ENCODE measurements at regions not wholly inside any gene's neighbourhood (a gene's known extent, or its start where the extent isn't known, plus 50 kb on each side); places are given as distances from the start of the nearest gene placed in this dataset.

DNA sequence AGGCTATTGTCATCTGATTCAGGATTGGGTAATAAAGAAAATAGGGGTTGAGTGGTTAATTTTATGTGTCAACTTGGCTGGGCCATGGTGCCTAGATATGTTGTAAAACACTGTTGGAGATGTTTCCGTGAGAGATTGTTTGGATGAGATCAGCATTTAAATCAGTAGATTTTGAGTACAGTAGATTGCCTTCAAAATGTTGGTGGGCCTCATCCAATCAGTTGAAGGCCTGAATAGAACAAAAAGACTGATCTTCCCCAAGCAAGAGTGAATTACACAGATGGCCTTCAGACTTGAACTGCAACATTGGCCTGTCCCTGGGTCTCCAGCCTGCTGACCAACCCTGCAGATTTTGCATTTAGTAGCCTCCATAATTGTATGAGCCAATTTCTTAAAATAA is 401.3 kb upstream of the KIF2A start:
- DNase-seq (ENCODE audit: low read depth in 2 of 2) = no peak

DNA sequence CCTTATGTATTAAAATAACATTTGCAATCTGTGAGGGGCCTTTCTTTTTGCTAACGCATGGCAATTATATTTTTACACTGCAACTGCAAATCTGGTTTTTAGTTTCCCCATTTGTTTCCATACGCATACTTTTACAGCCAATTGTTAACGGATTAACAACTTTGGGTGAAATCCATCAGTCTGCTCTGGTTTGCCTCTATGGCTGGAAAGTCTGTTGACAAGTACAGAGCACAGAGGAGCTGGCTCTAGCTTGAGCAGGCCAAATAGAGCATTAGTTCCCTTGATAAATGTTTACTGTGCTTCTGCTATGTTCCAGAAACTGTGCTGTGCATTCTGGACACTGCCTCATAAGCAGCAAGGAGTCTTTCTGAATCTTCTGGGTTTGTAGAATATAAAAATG is 400.4 kb upstream of the KIF2A start:
- no peak for DNase-seq (ENCODE audit: low read depth in 2 of 2)

DNA sequence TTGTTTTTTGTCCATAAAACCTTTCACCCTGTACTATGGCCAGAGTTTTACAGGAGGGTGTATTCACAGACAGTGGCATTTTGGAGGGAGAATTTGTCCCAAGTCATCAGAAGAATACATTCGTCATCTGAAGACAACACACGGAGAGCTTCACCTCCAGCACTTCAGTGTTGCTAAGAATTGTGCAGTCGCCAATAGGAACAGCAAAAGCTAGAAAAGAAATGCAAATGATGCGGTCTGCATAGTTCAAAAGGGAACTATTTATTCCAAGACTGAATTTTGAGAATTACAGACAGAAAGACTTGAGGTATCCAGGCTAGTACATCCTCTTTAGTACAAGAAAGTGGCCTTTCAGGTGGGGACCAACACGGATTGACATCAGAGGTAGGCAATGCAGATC is 399.2 kb upstream of the KIF2A start:
- DNase-seq (ENCODE audit: low read depth in 2 of 2) = no peak

DNA sequence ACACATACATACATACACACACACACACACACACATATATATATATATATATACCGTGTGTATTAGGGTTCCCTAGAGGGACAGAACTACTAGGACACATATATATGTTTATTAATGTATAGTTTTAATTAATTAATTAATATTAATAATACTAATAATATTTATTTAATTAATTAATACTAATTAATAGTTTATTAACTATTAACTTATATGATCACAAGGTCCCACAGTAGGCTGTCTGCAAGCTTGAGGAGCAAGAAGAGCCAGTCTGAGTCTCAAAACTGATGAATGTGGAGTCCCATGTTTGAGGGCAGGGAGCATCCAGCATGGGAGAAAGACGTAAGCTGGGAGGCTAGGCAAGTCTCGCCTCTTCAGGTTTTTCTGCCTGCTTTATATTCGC is 398.0 kb upstream of the KIF2A start:
- no peak for DNase-seq (ENCODE audit: low read depth in 2 of 2)

DNA sequence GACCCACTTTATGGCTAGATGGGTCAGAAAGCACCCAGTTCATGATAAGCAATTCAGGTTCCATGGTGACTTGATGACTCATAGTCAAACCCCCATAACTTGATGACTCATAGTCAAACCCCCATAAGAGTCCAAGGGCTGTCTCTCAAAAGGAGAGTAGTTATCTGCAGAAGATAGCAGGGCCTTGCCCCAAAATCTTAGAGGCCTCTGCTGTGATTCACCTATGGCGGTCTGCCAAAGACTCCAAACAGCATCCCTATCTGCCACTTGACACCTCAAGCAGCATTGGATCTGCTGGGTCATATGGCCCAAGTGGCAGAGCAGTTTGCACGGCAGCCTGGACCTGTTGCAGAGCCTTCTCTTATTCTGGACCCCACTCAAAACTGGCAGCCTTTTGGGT is 395.2 kb upstream of the KIF2A start:
- no peak for DNase-seq (ENCODE audit: low read depth in 2 of 2)

DNA sequence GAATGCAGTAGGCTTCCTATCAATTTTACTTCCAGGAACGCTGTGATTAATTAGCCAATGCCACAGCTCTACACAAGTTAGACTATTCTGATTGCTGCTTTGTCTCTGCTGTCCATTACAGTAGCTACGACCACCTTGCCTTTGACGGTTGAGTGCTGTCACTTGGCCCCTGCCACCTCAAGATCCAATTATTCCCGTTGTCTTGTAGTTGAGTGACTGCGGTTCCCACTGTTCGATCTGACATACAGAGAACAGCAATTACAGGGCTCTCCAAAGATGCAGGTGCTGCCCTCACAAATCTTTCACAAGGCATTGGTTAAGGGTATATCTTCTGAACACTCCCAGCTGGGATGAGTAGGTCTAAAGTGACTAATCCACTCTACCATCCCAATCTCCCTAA is 393.4 kb upstream of the KIF2A start:
- no peak for DNase-seq (ENCODE audit: low read depth in 2 of 2)

DNA sequence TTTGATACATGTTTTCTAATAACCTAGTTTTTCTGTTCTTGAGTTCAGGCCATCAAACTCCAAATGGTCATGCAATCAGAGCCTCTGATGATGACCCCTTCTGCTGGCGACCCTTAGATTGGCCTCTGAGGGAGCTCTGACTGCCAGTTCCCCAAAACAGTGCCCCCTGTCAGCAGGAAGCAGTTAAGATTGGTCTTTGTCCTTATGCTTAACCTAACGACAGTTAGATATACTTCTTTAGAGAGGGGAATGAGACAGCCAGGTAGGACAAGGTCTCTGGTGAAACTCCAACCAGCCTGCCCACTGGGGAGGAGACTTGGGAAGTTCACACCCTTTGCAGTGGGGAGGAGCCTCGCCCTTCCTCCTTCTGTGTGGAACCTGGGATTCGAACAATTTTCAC is 390.4 kb upstream of the KIF2A start:
- no peak for DNase-seq (ENCODE audit: low read depth in 2 of 2)

DNA sequence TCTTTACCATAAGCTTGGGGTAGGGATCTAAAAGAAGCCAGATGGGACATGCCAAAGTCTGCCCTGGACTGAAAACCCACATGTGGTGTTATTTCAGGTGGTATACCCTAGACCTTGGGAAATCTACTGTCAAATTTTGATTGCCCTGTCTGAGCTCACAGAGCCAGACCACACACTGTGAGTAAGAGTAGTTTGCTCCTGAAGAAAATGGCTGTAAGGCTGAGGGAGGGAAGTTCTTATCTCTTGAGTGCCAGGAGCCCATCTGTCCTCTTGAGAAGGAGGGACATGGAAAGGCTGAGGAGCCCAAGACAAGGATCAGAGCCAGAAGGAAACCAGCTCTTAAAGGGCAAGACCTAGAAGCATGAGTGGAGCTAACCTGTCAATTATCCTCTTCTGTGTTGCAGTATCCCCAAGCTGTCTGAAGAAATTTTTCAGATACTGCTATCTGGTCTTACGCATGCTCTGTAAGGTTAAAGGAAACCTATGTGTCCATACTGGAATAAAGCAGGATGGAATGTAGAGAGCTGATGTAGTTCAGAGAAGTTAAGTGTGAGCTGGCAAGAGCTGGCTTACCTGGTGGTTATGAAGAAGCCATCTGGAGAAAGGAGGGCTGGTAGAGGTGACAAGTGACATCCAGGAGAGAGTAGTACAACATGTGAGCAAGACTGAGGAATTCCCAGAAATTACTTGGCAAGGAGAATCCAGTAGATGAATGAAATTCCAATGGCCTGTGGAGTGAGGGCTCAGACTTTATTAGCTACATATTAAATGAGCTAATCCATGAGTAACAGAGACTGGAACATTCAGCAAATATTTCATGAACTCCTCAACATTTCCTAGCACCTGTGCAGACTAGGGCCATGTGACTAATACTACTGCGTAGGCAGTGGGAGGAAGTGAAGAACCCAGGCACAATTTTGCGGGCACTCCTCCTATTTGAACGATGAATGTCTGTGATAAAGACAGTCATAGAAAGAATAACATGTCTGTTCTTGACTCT is 389.1 kb upstream of the KIF2A start:
- DNase-seq (ENCODE audit: low read depth in 2 of 2) = no peak

DNA sequence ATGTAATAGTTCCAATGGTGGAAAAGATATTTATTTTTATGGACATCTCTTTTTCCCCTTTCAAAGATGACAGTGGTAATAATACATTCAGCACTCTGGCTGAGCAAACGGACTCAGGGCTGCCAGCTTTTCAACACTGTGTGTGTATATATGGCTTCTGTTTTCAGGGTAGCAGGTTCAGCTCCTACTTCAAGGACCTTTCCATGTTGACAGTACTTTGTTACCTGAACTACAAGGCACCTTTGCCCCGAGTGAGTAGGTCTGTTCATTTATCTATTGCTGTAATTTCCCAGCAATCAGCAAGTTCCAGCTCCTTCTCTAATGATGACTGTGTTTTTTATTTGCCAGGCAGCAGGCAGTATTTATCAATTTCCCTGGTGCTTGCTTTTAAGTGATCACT is 387.4 kb upstream of the KIF2A start:
- no peak for DNase-seq (ENCODE audit: low read depth in 2 of 2)

DNA sequence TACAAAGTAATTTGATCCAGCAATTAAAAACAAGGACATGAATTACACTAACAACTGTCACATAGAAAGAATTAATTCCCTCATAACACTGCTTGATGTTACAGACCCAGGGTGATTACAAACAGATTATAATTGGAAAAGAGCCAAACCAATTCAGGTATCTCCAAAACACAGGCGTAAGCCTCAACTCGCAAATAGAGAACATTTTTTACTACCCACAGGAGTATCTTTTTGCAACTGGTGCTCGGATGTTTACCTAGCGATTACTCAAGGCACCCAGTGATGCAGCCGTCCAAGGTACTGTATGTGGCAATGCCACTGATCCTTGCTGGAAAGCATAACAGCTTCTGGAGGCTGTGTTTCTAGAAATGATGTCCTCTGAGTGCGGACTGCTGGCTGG is 386.1 kb upstream of the KIF2A start:
- DNase-seq (ENCODE audit: low read depth in 2 of 2) = no peak

DNA sequence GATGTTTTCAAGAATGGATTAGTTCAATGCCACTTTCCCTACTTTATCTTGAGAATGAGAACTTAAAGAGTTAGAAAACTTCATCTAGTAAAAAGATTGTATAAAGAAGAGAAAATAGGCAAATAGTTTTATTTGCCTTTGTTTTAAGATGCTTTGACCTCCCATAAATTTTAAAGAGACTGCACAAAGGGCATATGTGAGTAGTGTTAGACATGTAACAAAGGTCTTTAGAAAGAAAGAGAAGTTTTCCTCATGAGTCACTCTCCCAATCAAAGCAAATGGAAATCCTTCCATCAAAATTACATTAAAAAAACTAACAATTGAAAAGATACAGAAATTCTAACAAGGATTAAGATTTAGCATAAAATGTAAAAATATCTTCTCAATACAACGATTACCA is 381.8 kb upstream of the KIF2A start:
- DNase-seq (ENCODE audit: low read depth in 2 of 2) = no peak

DNA sequence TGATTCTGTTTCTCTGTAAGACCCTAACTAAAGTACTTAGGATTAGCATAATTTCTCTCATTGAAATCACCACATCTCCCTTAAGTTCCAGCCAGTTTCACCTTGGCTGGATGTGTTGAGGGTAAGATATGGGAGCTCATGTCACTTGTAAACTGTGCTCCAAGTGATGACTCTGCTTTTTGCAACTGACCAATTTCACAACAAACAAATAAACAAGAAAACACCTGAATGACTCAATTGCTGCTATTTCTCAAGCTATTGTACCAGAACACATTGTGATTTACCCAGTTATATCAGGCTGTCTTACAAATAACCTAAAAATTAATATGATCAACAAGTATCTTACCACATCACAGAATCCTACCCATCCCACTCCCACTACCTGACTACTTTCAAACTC is 379.1 kb upstream of the KIF2A start:
- DNase-seq (ENCODE audit: low read depth in 2 of 2) = no peak

DNA sequence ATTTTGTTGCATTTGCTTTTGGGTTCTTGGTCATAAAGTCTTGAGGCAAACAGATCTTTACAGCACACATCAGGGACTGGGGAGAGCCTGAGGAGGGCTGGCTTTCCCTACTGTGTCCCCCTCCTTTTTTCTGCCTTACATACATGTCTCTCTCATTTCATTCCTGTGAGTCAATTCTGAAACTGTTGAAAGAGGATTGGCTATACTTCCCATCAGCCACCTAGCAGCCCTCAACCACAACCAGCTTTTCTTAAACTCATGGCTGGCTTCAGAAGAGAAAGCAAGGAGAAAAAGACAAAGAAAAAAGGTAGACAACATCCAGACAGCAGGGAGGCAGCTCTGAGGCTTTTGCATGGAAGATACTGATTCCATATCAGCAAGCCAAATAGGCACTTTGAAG is 374.8 kb upstream of the KIF2A start:
- DNase-seq (ENCODE audit: low read depth in 2 of 2) = no peak

DNA sequence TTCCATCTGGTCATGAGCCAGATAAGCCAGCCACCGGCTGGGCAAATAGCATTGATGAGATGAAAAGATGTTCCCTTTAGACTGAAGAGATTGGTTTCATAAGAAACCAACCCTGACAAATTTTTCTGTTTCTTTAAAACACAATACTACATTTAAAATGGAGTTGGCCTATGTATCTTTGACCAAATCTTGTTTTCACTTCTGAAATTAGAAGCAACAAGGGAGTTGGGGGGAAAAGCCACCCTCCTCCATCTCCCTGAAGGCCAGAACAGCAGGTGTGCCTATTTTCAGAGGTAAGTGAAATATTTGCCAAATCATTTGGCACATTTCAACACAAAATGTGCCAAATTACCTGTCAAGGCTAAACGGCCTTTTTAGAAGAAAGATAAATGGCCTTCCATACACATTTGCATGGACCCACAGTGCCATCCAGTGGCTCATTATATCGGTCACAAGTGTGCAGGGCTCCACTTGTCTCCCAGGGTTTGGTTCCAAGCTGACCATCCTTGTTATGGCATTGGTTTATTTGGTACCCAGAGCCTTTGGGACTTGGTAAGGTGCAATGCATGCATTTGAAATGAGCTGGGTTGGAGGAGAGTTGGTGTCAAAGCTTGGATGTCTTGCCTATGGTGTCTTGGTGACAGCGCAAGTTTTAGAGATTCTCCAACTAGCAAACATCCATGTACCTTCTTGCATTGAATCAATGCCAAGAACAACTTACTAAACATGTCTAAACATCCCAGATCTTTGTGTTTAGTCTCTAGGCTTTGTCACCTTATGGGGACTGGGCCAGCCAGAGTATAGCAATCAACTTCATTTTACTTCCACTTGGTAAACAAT is 372.0 kb upstream of the KIF2A start:
- DNase-seq (ENCODE audit: low read depth in 2 of 2) = no peak

DNA sequence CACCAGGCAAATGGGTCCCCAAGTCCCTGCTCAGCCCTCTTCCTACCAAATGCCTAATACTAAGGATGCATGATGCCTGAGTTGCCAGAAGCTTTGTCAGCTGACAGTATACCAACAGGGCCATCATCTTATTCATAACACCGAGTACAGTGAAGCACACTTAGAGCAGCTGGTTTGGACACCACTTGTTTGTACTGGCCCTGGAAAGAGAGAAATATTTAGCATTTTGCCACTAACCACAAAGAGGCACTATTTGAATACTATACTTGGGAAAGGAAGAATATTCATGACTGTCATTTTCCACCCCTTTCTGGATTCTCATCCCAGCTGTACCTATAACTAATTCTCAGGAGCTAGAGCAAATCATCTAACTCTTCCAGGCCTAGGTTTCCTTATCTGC is 364.4 kb upstream of the KIF2A start:
- no peak for DNase-seq (ENCODE audit: low read depth in 2 of 2)

DNA sequence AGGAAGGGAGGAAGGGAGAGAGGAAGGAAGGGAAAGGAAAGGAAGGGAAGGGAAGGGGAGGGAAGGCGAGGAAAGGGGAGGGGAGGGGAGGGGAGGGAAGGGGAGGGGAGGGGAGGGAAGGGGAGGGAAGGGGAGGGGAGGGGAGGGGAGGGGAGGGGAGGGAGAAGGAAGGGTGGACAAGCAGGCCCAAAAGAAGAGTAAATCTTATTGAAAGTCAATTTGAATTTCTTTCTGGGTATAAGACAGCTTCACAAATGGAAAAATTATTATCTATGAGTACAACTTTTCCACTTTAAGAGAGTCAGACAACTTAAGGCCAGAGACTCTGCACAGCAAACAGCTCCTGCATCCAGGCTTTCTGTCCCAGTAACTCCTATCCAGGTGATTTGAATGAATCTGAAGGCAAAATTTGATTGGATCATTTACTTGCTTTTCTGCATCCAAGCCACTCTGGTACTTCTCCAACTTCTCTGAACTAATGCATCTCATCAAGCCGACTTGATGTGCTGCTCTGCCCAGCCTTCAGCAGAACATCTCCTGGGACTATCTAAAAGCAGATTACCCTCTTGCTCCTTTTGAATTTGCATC is 363.4 kb upstream of the KIF2A start:
- no peak for DNase-seq (ENCODE audit: low read depth in 2 of 2)

DNA sequence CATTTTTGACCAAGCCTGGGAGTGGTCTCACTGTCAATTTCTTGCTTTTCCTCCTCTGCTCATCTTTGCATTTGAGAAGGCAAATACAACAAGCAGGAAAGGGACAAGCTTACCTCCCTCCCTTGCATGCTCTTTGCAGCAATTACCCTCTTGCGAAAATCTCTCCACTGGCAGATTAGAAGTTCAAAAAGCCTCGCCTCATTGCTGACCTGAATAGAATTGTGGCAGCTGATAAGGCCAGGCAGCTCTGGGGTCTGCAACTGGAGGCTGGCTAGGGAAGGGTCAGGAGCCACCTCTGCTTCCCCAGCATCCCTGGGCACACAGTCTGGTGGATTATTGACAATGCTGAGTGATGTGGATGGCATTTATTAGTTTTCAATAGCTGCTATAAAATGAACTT is 362.3 kb upstream of the KIF2A start:
- DNase-seq (ENCODE audit: low read depth in 2 of 2) = no peak

DNA sequence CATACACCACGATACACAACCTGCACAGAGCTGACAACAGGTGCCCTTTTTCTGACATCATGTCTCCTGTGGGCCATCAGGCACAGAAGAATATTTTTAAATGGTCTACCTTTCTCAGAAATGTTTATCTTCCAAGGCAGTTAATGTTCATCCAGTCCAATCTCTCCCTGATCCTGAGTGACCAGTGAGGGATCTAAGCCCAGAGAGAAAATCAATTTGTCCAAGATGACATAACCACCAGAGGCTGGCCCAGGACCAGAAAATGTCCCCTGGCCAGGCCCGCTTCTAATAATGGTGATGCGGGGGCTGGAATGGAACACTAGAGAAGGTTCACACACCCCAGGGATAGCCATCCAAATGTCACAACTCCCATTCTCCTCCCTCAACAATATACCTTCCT is 357.9 kb upstream of the KIF2A start:
- no peak for DNase-seq (ENCODE audit: low read depth in 2 of 2)

DNA sequence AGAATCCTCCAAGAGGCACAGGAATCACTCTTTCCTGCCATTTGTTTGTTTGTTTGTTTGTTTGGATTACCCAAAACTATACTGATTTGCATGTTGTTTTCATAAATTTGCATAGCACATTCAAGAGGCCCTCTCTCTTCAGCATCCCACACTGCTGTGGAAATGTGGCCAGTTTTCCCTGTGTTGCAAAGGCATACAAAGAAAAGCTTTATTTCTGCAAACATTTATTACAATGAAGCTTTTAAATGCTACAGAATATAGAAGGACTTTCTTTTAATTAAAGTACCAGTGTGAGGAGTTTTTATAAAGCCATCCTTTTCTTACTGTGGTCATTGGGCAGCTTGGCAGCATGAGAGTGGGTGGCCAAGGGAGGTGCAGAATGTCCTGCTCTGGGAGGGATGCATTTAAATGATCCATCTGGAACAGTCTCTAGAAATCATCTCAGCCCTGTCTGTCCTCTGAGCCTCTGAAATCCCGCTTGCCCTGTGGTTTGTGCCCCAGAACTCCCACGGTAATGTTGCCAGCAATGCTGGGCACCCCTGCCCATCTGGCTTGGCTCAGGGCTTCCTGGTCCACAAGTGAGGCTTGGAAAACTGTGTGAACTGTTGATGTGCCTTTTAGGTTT is 356.8 kb upstream of the KIF2A start:
- DNase-seq (ENCODE audit: low read depth in 2 of 2) = no peak

DNA sequence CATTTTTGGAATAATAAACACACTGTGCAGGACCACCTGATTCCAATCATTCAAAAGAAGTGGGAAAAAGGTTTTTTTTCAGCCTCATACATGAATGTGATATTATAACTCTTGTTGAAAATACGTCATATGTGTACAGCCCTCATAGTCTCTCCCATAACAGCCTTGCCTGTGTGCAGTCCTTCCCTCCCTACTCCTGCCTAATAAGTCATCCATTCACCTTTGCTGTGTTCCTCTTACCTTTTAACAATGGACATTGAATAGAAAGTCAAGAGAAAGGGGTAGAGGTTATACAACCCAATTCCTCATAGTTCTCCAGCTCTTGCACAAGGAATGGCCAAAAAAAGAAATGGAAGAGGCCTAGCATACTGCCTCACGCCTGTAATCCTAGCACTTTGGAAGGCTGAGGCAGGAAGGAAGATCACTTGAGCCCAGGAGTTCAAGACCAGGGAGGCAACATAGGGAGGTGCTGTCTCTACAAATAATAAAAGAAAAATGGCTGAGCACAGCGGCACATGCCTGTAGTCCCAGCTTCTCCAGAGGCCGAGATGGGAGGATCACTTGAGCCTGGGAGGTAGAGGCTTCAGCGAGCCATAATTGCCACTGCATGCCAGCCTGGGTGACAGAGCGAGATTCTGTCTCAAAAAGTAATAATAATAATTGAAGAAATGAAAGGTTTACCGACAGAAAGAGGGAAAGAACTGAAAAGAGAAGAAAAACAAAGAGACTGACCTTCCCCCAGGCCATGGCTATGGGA is 356.1 kb upstream of the KIF2A start:
- DNase-seq (ENCODE audit: low read depth in 2 of 2) = no peak

DNA sequence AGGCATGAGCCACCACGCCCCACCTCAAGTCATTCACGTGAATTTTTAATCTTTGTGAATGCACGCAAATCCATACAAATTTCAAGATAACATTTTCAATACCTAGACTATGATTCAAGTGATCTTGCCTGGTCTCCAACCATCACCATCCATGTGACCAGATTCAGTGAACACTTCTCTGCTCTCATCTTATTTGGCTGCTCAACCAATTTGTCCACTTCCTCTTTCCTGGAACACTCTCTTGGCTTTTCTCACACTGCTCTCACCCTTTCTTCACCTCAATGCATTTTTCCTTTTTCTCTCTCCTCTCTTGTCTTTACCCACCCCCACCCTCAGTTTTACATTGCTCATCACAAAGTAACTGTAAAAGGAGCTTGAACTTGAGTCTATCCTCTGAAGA is 354.7 kb upstream of the KIF2A start:
- no peak for DNase-seq (ENCODE audit: low read depth in 2 of 2)
